Pons (tissue), 1 donor: ENCODE measurements at regions not wholly inside any gene's neighbourhood (a gene's known extent, or its start where the extent isn't known, plus 50 kb on each side); places are given as distances from the start of the nearest gene placed in this dataset.

Experiments
- DNase-seq: peaks from one replicate; pipeline ENCODE4 v3.0.0-alpha.2; 2016; ENCODE audit warnings: low spot score

GRCh38 chr14:101229666-101230065 is 326.1 kb upstream of the RTL1 start:
- DNase-seq: no peak

- no peak for DNase-seq
Observed at GRCh38 chr14:101230161-101230850, 326.8 kb upstream of the RTL1 start.

GRCh38 chr14:101230851-101231550 is 327.5 kb upstream of the RTL1 start:
- DNase-seq: peak; percentile 9

DNA sequence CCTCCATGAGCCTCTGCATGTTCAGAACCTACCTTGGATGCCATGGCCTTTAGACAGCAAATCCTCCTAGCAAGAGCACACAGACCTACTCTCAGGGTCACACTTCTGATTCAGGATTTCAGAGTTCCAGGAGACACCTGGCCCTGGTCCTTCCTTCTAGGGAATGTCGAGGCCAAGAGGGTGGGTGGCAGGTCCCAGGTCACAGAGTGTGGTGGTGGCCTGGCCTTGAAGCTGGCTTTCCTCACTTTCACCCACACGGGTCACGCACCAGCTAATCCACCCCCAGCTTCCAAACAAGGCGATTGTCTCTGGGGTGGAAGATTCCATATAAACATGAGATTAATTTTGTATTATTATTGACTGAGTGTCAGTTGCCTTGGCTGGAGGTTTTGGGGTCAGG is 328.3 kb upstream of the RTL1 start:
- DNase-seq: no peak

- no peak for DNase-seq
Observed at GRCh38 chr14:101232340-101233020, 328.8 kb upstream of the DIO3 start.

- DNase-seq: no peak
Observed at GRCh38 chr14:101233021-101233366, 328.3 kb upstream of the DIO3 start.

- no peak for DNase-seq
Observed at GRCh38 chr14:101233391-101233790, 327.9 kb upstream of the DIO3 start.

DNA sequence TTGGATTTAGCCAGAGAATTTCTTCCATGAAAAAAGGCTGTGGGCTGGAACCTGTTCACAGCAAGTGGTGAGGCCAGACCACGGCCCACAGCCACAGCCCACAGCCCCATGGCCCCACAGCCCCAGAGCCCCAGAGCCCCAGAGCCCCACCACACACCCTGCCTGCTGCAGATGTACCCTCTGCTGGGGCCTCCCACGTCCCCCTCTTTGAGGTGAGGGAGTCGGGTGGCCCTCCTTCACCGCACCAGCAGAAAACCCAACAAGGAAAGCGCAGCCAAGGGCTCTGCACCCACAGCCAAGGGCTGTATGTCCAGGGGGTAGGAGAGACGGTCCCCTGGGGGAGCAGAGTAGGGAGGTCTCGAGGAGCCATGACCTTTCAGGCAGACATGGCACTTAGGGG is 327.5 kb upstream of the DIO3 start:
- no peak for DNase-seq

- DNase-seq: no peak
Observed at GRCh38 chr14:101234244-101234937, 326.9 kb upstream of the DIO3 start.

- no peak for DNase-seq
Observed at GRCh38 chr14:101234999-101235334, 326.3 kb upstream of the DIO3 start.

DNA sequence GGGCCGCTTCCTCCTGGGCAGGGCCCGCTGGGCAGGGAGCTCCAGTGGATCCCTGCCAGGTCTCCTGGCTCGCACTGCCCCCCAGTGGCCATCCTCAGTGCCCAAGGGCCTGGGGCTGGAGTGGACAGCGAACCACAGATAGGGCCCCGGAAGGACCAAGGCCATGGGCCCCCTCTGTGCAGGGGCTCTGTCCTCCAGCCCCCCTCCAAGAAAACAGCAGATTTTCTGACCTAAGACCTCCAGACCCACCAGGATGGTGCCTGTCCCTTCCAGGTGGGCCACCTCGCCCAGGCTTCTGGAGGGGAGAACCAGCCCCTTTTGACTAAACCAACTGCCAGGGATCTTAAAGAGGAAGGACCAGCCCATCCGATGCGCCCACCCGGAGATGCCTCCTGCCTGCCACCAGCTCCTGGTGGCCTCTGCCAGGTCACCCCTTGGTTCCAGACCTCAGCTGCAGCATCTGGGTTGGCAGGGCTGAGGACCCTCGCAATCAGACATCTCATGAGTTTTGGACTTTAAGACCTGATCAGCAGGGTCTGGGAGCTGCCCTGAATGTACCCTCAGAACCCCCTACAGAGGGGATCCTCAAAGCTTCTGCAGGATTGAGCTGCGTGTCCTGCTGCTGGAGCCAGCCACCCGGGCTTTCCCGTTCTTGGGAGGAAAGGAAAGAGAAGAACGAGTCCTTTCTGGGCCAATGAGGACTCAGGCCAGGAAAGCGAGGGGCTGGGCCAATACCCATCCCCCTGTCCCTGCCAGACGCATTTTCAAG is 325.8 kb upstream of the DIO3 start:
- DNase-seq: peak; percentile 29

GRCh38 chr14:101236496-101237251 is 324.6 kb upstream of the DIO3 start:
- no peak for DNase-seq

DNA sequence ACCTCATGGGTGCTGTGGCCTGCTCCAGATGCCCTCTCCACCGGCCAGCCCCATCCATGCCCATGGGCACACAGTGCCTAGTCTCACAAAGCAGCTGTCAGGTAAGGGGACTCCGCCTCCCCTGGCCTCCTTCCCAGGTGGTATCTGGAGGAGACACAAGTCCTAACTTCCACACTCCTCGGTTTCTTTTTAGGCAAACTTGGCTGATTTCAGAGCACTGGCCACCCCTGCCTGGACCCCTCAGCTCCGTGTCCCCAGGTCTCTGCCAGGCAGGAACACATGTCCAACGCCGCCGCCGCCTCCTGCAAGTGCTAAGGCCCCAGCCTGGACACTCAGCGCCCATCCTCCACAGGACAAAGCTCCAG is 324.1 kb upstream of the DIO3 start:
- no peak for DNase-seq

GRCh38 chr14:101239065-101239464 is 322.2 kb upstream of the DIO3 start:
- DNase-seq: no peak

DNA sequence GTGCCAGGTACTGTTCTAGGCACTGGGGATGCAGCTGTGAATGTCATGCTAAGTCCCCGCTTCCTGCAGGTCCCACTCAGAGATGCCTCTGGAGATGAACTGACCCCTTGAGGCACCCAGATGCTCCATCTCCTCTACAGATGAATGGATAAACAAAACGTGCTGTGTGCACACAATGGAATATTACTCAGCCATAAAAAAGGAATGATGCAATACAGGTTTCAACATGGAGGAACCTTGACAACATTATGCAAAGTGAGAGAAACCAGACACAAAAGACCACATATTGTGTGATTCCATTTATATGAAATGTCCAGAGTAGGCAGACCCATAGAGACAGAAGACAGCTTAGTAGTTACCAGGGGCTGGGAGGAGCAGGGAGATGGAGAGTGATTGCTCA is 320.1 kb upstream of the DIO3 start:
- DNase-seq: no peak

GRCh38 chr14:101241807-101242278 is 319.5 kb upstream of the DIO3 start:
- DNase-seq: no peak

- DNase-seq: no peak
Observed at GRCh38 chr14:101242442-101243385, 318.6 kb upstream of the DIO3 start.

DNA sequence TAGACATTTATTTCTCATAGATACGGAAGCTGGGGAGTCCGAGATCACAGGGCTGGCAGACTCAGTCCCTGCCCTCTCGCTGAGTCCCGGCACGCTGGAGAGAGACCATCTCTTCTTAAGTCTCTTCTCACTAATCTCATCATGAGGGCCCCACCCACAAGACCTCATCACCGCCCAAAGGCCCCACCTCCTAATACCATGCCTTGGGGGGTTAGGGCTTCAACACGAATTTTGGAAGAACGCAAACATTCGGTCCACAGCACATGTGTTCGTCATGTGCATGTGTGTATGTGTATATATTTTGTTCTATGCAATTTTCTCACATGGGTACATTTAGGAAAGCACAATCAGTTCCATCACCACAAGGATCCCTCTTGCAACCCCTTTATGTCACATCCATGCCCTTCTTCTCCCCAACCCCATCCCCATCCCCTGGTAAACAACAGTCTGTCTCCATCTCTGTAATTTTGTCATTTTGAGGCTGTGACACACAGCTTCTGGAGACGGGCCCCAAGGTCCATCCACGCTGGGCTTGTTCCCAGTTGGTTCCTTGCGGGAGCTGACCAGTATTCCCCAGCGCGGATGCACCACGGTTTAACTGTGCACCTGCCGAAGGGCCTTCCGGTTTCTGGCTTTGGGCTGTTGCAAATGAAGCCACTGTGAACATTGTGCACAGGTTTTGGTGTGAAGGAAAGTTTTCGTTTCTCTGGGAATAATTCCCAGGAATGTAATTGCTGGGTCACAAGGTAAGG is 317.5 kb upstream of the DIO3 start:
- DNase-seq: no peak
